LoVo (cell line): ENCODE measurements at regions not wholly inside any gene's neighbourhood (a gene's known extent, or its start where the extent isn't known, plus 50 kb on each side); places are given as distances from the start of the nearest gene placed in this dataset.

Experiments
- DNase-seq: peaks from one replicate; pipeline ENCODE4 v3.0.0-alpha.2; 2016; ENCODE audit warnings: low spot score

- no peak for DNase-seq
Observed at GRCh38 chr7:86972072-86972471, 87.4 kb downstream of the ELAPOR2 start.

DNA sequence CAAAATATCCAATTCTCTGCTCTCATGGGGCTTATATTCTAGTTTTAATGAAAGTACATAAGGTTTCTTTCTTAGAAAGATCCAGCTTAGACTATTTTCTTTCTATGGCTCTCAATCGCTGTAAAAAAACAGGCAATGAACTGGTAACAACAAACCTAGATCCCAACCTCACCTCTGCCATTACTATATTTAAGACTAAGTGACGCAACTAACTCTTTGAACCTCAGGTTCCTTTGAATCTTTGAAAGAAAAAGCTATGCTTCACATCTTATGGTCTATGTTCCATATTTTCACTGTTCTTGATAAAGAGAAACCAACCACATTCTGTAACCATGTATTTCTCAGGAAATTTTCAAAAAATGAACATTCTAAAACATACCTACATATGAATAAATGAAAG lies 88.5 kb downstream of the ELAPOR2 start:
- DNase-seq, result no peak

DNA sequence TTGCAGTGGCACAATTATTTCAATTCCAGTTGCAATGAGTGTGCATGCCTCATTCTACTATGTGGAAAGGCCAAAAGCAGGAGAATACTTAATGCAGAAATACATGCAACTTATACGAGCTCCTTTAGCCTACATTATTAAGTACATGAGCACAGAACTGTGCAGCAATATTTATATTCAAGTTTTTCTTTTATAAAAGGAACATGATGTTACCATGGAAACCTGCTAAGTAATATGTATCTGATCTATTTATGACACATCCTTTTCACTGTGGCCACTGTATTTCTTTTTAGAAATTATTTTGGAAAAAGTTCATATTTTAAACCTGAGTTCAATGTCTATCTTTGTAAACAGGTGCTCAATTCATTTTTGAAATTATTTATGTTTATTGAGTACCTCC lies 88.9 kb downstream of the ELAPOR2 start:
- DNase-seq, result no peak

DNA sequence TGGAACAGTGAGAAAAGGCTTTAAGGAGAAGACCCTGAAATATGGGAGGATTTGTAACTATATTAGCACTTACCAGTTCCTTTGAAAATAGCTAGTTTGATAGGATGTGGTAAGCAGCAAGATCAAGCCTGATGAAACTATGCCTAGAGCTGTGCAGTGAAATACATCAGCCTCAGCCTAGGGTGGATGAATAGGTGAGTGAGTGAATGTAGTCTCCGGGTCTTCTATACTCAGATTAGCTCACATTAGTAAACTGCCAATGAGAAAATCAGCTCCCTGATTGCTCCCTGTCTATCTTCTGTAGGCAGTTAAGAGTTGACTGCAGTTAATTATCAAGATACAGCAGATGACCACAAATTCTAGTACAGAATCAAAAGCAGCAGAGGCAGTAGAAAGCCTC lies 89.6 kb downstream of the ELAPOR2 start:
- DNase-seq, result no peak

DNA sequence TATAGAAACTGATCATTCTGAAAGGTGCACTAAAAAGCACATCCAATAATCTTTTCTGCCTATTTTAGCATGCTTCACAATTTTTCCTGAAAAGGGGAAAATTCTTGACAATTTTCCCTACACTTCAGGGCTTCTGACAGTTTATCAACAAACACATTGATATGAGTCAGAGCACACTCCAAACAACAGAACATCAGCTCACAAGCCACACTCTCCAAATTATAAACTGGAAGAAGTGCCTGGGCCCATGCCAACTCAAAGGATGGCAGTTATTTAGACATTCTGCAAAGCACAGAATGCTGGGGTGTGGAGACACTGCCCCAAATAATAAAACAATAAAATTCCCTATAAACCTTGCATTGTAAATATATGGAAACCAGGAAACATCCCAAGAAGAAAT lies 90.8 kb downstream of the ELAPOR2 start:
- peak; percentile 46 for DNase-seq

- DNase-seq, result no peak
Observed at GRCh38 chr7:86966916-86967315, 92.5 kb downstream of the ELAPOR2 start.

DNA sequence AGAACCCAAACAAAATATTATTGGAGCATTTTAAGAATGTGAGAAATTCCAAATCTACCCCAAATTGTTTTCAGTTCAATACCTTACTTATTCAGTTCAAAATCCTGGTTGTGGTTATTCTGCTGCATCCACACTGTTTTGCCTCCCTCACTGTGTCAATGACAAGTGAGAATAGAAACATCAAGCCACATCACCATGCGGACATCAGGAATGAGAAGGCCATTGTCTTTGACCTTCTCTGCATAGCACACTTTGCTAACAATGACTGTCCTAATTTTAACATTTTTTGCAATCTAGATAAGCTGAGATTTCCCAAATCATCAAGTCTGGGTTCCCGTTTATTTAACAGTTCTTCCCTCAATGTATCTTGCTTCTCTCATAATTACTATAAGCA lies 93.7 kb downstream of the ELAPOR2 start:
- DNase-seq, result no peak

DNA sequence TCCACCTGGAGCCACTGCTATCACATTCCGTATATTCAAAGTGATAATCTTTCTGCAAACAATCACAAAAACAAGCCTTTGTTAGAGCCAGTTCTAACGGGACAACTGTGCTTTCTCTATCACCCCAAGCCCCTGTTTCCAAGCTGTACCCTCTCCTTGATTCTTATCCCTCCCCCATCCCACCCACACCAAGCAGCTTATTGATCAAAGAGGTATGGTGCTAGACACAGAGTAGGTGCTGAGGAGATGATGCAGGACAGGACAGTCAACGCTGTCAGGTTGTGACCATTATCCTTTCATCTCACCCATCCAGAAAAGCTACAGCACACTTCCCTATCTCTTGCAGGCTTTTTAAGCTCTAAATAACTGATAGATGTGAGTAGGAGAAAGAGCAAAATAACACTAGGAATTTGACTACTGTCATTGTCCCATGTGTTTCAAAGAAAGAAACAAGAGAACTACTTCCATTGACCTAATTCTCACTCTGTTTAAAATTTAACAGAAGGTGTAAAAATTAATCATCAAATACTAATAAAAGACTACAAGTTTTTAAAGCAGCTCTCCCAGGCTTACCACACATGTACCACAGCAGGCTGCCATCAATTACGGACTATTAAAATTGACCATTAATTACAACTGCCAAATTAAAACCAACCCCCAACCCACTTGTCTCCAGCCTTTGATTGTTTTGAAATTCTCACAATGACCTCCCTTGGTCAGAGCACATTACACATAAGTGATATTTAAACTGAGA lies 94.3 kb downstream of the ELAPOR2 start:
- no peak for DNase-seq

DNA sequence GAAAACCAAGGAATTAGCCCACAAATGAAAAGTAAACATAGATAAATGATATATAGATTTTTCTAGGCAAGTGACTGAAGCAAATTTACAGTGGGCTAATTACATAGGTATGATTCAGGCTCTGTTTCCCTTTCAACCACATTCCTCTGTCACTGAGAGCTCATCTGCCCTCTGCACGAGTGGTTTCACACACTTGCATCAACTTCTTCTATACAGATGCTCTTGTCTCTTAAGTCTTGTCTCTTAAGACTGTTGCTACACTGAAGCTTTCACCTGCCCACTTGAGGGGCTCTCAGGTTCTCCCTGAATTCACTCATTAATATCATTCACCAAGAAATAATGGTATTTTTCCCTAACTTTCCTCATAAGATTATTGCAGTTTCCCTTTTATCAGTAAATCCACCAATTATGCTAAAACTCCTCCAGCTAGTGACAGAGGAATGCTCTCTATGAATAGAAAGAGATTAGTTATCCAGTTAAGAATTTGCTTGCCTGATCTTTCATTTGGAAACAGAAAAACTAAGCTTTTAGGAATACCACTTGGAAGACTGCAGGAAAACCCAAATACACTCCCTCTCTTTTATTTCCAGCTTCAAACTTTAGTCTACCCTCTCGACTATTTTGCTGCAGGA lies 95.7 kb downstream of the ELAPOR2 start:
- peak; percentile 20 for DNase-seq

- no peak for DNase-seq
Observed at GRCh38 chr7:86962623-86963022, 96.8 kb downstream of the ELAPOR2 start.

- DNase-seq, result no peak
Observed at GRCh38 chr7:86961686-86962085, 97.8 kb downstream of the ELAPOR2 start.

- no peak for DNase-seq
Observed at GRCh38 chr7:86958380-86958779, 101.1 kb downstream of the ELAPOR2 start.

- no peak for DNase-seq
Observed at GRCh38 chr7:86956567-86956966, 102.9 kb downstream of the ELAPOR2 start.

GRCh38 chr7:86955895-86956503 lies 103.5 kb downstream of the ELAPOR2 start:
- DNase-seq, result no peak

DNA sequence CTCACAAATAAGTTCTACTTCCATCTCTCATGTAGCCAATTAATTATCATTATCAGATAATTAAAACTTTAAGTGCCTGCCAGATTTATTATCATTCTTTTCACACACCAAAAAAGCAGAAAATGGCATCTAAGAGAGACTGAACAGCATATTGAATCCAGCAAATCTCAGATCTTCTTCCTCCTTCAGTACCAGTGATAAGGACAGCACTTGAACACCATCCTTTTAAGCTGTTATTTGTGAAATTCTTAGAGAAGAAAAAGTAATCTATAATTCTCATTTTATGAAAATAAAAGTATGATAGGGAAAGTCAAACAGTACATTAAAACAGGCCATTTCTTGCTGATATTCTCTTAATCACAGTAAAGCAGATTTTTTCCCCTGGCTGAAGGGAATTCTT lies 104.5 kb downstream of the ELAPOR2 start:
- DNase-seq, result no peak

GRCh38 chr7:86953653-86954336 lies 105.7 kb downstream of the ELAPOR2 start:
- DNase-seq, result no peak

GRCh38 chr7:86953219-86953618 lies 106.2 kb downstream of the ELAPOR2 start:
- DNase-seq, result no peak

GRCh38 chr7:86951895-86952294 lies 107.6 kb downstream of the ELAPOR2 start:
- DNase-seq, result no peak

GRCh38 chr7:86950944-86951343 lies 108.5 kb downstream of the ELAPOR2 start:
- DNase-seq, result no peak

GRCh38 chr7:86950360-86950759 lies 109.1 kb downstream of the ELAPOR2 start:
- DNase-seq, result no peak

DNA sequence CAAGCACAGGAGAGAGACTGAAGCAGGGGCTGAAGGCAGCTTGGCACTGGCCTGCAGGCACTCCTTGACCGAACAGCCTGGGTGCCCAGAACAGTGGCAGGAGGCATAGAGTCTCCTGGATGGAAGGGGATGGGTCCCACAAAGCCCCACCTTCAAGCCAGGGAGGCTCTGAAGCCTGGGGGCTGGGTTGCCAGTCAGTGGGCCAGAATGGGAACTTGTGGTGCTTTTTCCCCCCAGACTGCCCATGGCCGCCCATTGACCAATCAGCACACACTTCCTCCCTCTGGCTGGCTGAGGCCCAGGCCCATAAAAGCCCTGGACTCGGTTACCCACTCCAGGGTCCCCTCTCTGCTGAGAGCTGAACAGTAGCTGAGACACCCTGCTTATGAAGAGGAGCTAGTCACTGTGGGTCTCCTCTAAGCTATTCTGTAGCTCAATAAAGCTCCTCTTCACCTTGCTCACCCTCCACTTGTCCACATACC lies 109.6 kb downstream of the ELAPOR2 start:
- no peak for DNase-seq

DNA sequence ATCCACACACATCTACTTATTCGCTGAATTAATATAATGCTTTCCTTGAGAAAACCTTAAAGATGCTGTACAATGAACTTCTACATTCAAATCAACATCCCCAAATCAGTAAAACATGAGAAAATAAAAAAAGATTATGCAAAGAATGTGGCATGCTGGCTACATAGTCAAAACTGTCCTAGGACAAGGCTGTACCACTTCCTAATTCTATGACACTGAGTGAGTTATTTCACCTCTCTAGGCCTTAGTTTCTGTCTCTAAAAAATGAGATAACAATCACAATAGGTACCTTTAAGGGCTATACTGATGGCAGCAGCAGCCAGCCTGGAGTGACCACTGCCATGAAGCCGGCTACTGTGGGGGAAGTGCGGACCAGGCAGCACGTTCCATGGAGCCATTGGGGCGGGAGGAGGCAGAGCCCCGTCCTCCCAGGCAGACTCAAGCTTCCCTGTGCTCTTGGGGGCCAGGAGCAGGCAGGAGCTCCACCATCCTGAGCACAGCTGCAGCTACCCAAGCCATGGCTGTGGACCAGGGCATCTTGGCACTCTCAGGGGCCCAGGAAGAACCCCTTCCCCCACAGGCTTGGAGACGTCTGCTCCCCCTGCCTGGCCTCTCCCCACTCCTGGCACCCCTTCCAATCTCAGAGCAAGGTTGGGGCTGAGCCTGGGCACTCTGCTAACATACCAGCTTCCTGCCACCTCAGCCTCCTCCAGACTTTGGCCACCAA lies 110.2 kb downstream of the ELAPOR2 start:
- no peak for DNase-seq
